Omental fat pad (tissue), 3 donors: ENCODE measurements at regions not wholly inside any gene's neighbourhood (a gene's known extent, or its start where the extent isn't known, plus 50 kb on each side); places are given as distances from the start of the nearest gene placed in this dataset.

Experiments used
- ATAC-seq: fragments of 150-250 bp; one replicate; pipeline ENCODE4 v1.9.1; 2016; ENCODE audit warnings: mild to moderate bottlenecking, moderate library complexity; ENCODE audit not compliant: low FRiP score
- DNase-seq: peaks from one replicate; pipeline ENCODE4 v3.0.0-alpha.2; 2019; ENCODE audit warnings: low spot score
- CTCF ChIP-seq, 3 donors: fragments of 450-650 bp; IDR thresholded peaks; one replicate each; pipeline ENCODE4 v1.5.1; 2016 to 2017; ENCODE audit warnings: antibody characterized with exemption in 3 of 3, mild to moderate bottlenecking in 3 of 3, moderate library complexity in 2 of 3

GRCh38 chr7:26506196-26506595 is 214.5 kb downstream of the SNX10 start:
- no peak for DNase-seq
- no peak for ATAC-seq
- no peak for TF ChIP-seq CTCF (IDR thresholded peaks at IDR 0.05)

DNA sequence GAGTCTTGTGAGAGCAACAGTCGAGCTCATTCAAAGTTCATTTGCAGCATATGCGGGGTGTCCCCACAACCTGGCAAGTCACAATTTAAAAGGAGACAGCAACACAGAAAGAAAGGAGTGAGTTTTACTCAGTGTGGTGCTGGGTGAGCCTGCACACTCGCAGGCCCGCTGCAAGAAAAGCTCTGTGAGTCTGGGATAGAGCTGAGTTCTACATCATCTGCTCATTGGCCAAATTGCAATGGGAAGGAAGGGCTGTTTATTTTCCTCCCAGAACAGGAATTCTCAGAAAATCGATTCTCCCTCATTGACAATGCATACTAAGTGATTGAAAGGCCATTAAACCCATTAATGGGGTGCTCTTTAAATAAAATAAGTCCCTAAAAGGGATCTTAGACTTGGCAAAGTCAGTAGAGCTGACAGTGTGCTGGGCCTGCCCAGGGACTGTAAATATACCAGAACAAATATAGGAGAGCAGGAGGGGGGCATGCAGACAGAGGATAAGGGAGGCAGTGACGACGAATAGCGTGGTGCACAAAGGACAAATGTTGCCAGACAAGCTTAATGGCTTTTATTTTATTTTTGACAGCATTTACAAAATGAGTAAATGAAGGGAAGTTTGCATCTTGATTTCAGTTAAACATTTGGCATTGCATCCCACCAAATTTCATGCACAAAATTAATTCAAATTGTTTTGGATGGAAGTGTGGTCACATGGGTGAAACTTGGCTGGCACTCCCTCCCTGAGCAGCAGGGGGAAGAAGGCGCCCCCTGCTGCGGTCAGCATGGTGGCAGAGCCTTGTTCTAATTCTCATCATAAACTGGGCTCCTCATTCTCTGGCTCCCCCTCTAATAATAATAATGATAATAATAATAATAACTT is 215.7 kb downstream of the SNX10 start:
- DNase-seq = no peak
- ATAC-seq = no peak
- no peak for TF ChIP-seq CTCF (IDR thresholded peaks at IDR 0.05)

DNA sequence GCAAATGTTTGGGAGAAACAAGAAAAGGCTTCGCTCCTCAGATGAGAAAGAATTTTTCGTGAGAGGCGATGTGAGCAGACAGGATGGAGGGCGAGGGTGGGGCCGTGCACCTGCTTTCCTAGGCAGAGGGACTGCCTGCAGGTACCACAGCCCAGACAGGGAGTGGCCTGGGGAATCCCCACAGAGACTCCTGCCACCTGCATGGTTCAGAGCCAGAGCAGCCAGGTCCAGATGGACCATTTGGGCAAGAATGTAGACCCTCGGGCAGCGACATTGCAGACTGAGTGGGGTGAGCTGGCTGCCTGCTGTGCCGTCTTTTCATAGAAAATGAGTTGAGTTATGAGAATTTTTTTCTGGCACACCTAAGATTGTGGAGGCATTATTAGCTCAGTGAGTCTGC is 216.8 kb downstream of the SNX10 start:
- ATAC-seq = no peak
- TF ChIP-seq CTCF (IDR thresholded peaks at IDR 0.05) = no peak
- no peak for DNase-seq

- DNase-seq (no peak), ATAC-seq (no peak)
- TF ChIP-seq CTCF (IDR thresholded peaks at IDR 0.05) = no peak
Observed at GRCh38 chr7:26508917-26509316, 217.3 kb downstream of the SNX10 start.

- no peak for TF ChIP-seq CTCF (IDR thresholded peaks at IDR 0.05)
- DNase-seq (no peak), ATAC-seq (no peak)
Observed at GRCh38 chr7:26510231-26510957, 218.7 kb downstream of the SNX10 start.

DNA sequence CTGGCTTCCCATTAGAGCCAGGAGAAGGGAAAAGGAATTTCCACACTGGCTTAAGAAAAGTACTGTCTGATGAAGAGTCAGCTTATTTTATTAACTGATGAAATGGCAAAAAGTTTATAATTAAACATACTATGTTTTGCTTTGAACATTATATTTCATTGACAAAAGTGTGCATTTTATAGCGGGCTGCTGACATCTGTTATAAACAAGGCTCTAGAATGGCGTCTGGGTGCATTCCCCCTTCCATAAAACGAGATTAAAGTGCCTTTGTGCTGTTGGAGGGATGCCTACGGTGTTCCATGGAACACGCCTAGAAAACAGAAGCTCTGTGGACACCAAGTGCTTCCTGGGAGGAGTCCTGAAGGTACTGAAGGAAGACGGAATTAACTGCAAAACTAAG is 220.2 kb downstream of the SNX10 start:
- no peak for DNase-seq
- no peak for TF ChIP-seq CTCF (IDR thresholded peaks at IDR 0.05)
- no peak for ATAC-seq
